ENCODE measurements at regions not wholly inside any gene's neighbourhood (a gene's known extent, or its start where the extent isn't known, plus 50 kb on each side); places are given as distances from the start of the nearest gene placed in this dataset.

- WGBS, 2 experiments (ENCODE audit: insufficient coverage in 1 of 2, insufficient read length in 1 of 2) = 100% methylated on average over 1 to 2 of the region's 3 CpGs
- Histone ChIP-seq H3K27me3 (ENCODE audit: control insufficient read depth, insufficient read depth, low read length, poor library complexity, severe bottlenecking) (no peaks in the 10 kb centered on the region), H3K27ac (ENCODE audit: low read depth, low read length) (no peak overlapping the region), H3K36me3 (ENCODE audit: control insufficient read depth, insufficient read depth, low read length) (no peaks in the 10 kb centered on the region), H3K4me1 (ENCODE audit: control insufficient read depth, insufficient read depth, low read length) (no peaks in the 10 kb centered on the region), H3K9me3 (ENCODE audit: control insufficient read depth, low read length) (no peaks in the 10 kb centered on the region), H3K4me3 (ENCODE audit: low read length) (no peak overlapping the region), H3K9ac (ENCODE audit: extremely low read depth, low read length, poor library complexity, severe bottlenecking) (no peak overlapping the region)
- no peaks in the 10 kb centered on the region for H3K36me3 Mint-ChIP-seq (ENCODE audit: low read depth)
- no peak overlapping the region for H3K27ac Mint-ChIP-seq
- no peak overlapping the region for H3K4me3 Mint-ChIP-seq
- no peaks in the 10 kb centered on the region for H3K4me1 Mint-ChIP-seq
- DNase-seq = no peak
- TF ChIP-seq, protein P1, sequence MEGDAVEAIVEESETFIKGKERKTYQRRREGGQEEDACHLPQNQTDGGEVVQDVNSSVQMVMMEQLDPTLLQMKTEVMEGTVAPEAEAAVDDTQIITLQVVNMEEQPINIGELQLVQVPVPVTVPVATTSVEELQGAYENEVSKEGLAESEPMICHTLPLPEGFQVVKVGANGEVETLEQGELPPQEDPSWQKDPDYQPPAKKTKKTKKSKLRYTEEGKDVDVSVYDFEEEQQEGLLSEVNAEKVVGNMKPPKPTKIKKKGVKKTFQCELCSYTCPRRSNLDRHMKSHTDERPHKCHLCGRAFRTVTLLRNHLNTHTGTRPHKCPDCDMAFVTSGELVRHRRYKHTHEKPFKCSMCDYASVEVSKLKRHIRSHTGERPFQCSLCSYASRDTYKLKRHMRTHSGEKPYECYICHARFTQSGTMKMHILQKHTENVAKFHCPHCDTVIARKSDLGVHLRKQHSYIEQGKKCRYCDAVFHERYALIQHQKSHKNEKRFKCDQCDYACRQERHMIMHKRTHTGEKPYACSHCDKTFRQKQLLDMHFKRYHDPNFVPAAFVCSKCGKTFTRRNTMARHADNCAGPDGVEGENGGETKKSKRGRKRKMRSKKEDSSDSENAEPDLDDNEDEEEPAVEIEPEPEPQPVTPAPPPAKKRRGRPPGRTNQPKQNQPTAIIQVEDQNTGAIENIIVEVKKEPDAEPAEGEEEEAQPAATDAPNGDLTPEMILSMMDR (conservative IDR thresholded peaks at IDR 0.05) = no peak
- H3K9me3 Mint-ChIP-seq = peaks cover 1% of the 10 kb centered on the region
- no peaks in the 10 kb centered on the region for H3K27me3 Mint-ChIP-seq (ENCODE audit: insufficient read depth)
Measured at GRCh38 chrX:22526339-22526738, 253.6 kb downstream of the CBLL2 start.

GRCh38 chrX:22527302-22527701 lies 254.6 kb downstream of the CBLL2 start:
- no peak overlapping the region for H3K4me3 ChIP-seq (ENCODE audit: low read length)
- no peak overlapping the region for H3K27ac Mint-ChIP-seq
- H3K36me3 Mint-ChIP-seq (ENCODE audit: low read depth) = no peaks in the 10 kb centered on the region
- WGBS, 2 experiments (ENCODE audit: insufficient coverage in 1 of 2, insufficient read length in 1 of 2) = 88% methylated on average over 1 of the region's 1 CpG; no CpG with 5 or more reads in 1 of the 2 experiments
- TF ChIP-seq, protein P1 (conservative IDR thresholded peaks at IDR 0.05) = no peak
- no peak overlapping the region for H3K4me3 Mint-ChIP-seq
- H3K27me3 Mint-ChIP-seq (ENCODE audit: insufficient read depth) = no peaks in the 10 kb centered on the region
- no peak for DNase-seq
- no peak overlapping the region for H3K27ac ChIP-seq (ENCODE audit: low read depth, low read length)
- H3K4me1 Mint-ChIP-seq = no peaks in the 10 kb centered on the region
- no peaks in the 10 kb centered on the region for H3K9me3 ChIP-seq (ENCODE audit: control insufficient read depth, low read length)
- H3K9me3 Mint-ChIP-seq = peaks cover 1% of the 10 kb centered on the region
- H3K4me1 ChIP-seq (ENCODE audit: control insufficient read depth, insufficient read depth, low read length) = no peaks in the 10 kb centered on the region
- H3K9ac ChIP-seq (ENCODE audit: extremely low read depth, low read length, poor library complexity, severe bottlenecking) = no peak overlapping the region
- no peaks in the 10 kb centered on the region for H3K36me3 ChIP-seq (ENCODE audit: control insufficient read depth, insufficient read depth, low read length)
- no peaks in the 10 kb centered on the region for H3K27me3 ChIP-seq (ENCODE audit: control insufficient read depth, insufficient read depth, low read length, poor library complexity, severe bottlenecking)

DNA sequence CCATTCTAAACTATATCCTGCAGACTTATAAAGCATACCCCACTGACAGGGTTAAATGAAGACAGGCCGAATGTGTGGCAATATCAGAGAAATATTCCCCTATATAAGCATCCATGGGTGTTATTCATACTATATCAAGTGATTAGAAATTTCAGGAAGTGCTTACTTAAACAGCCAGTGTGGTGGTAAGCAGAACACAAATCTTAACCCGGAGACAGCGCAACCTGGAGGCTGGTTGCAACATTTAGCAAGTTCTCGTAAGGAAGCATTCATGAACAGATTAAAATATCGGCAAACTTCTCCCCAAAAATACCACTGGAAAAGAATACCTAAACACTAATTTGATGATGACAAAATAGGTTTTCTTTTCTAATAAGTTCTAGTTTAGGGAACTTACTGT lies 261.2 kb downstream of the CBLL2 start:
- H3K9me3 ChIP-seq (ENCODE audit: control insufficient read depth, low read length) = no peaks in the 10 kb centered on the region
- no peaks in the 10 kb centered on the region for H3K27me3 Mint-ChIP-seq (ENCODE audit: insufficient read depth)
- no peaks in the 10 kb centered on the region for H3K36me3 ChIP-seq (ENCODE audit: control insufficient read depth, insufficient read depth, low read length)
- H3K4me1 ChIP-seq (ENCODE audit: control insufficient read depth, insufficient read depth, low read length) = no peaks in the 10 kb centered on the region
- no peaks in the 10 kb centered on the region for H3K36me3 Mint-ChIP-seq (ENCODE audit: low read depth)
- H3K9ac ChIP-seq (ENCODE audit: extremely low read depth, low read length, poor library complexity, severe bottlenecking) = no peak overlapping the region
- no peak overlapping the region for H3K27ac Mint-ChIP-seq
- H3K4me1 Mint-ChIP-seq = peaks cover 18% of the 10 kb centered on the region
- TF ChIP-seq, protein P1 (conservative IDR thresholded peaks at IDR 0.05) = peak; percentile 67
- WGBS, 2 experiments (ENCODE audit: insufficient coverage in 1 of 2, insufficient read length in 1 of 2) = 90% methylated on average over 3 of the region's 5 CpGs; no CpG with 5 or more reads in 1 of the 2 experiments
- no peaks in the 10 kb centered on the region for H3K9me3 Mint-ChIP-seq
- H3K27ac ChIP-seq (ENCODE audit: low read depth, low read length) = no peak overlapping the region
- peak; percentile 50 for DNase-seq
- no peaks in the 10 kb centered on the region for H3K27me3 ChIP-seq (ENCODE audit: control insufficient read depth, insufficient read depth, low read length, poor library complexity, severe bottlenecking)
- no peak overlapping the region for H3K4me3 Mint-ChIP-seq
- H3K4me3 ChIP-seq (ENCODE audit: low read length) = no peak overlapping the region
